GM19467 (cell line): ENCODE measurements at regions not wholly inside any gene's neighbourhood (a gene's known extent, or its start where the extent isn't known, plus 50 kb on each side); places are given as distances from the start of the nearest gene placed in this dataset.

Source experiments
- ATAC-seq: cut with Tn5 transposase; IDR thresholded peaks from one replicate; pipeline ENCODE4 v1.9.1; 2021; ENCODE audit warnings: mild to moderate bottlenecking, moderate library complexity; ENCODE audit not compliant: unreplicated experiment

- ATAC-seq, result no peak
Observed at GRCh38 chr2:150168595-150169236, 318.8 kb downstream of the RND3 start.

GRCh38 chr2:150167711-150168110, 319.8 kb downstream of the RND3 start:
- ATAC-seq, result peak; percentile 67

GRCh38 chr2:150166313-150167051, 321.0 kb downstream of the RND3 start:
- ATAC-seq, result no peak

GRCh38 chr2:150165988-150166312, 321.5 kb downstream of the RND3 start:
- no peak for ATAC-seq

GRCh38 chr2:150165442-150165841, 322.0 kb downstream of the RND3 start:
- no peak for ATAC-seq

GRCh38 chr2:150162241-150162942, 325.1 kb downstream of the RND3 start:
- no peak for ATAC-seq

GRCh38 chr2:150160058-150160457, 327.4 kb downstream of the RND3 start:
- ATAC-seq, result no peak

GRCh38 chr2:150159300-150159699, 328.2 kb downstream of the RND3 start:
- ATAC-seq, result no peak

- ATAC-seq, result no peak
Observed at GRCh38 chr2:150156876-150157275, 330.6 kb downstream of the RND3 start.

GRCh38 chr2:150156415-150156814, 331.1 kb downstream of the RND3 start:
- ATAC-seq, result no peak

- ATAC-seq, result no peak
Observed at GRCh38 chr2:150154308-150154797, 333.1 kb downstream of the RND3 start.

GRCh38 chr2:150153646-150154307, 333.7 kb downstream of the RND3 start:
- no peak for ATAC-seq

GRCh38 chr2:150152230-150152629, 335.2 kb downstream of the RND3 start:
- no peak for ATAC-seq

GRCh38 chr2:150150144-150150543, 337.3 kb downstream of the RND3 start:
- ATAC-seq, result no peak

- ATAC-seq, result no peak
Observed at GRCh38 chr2:150147889-150148683, 339.4 kb downstream of the RND3 start.

- ATAC-seq, result no peak
Observed at GRCh38 chr2:150146879-150147278, 340.6 kb downstream of the RND3 start.

GRCh38 chr2:150145299-150145692, 342.2 kb downstream of the RND3 start:
- ATAC-seq, result no peak

- no peak for ATAC-seq
Observed at GRCh38 chr2:150144546-150145298, 342.7 kb downstream of the RND3 start.

GRCh38 chr2:150143087-150143536, 344.4 kb downstream of the RND3 start:
- no peak for ATAC-seq

GRCh38 chr2:150142561-150142960, 344.9 kb downstream of the RND3 start:
- ATAC-seq, result no peak
